ENCODE measurements at regions not wholly inside any gene's neighbourhood (a gene's known extent, or its start where the extent isn't known, plus 50 kb on each side); places are given as distances from the start of the nearest gene placed in this dataset.
"Not testable (repeated sequence)": the region's sequence is repeated elsewhere in the genome, so short reads cannot be mapped to it uniquely, and the experiment has no call there.

GRCh38 chr7:12043457-12043856 lies 167.6 kb upstream of the TMEM106B start:
- not testable (repeated sequence) for TF ChIP-seq EZH2 (IDR thresholded peaks at IDR 0.05; ENCODE audit: borderline replicate concordance, insufficient read depth, low read length, poor library complexity, severe bottlenecking); CTCF (IDR thresholded peaks at IDR 0.05; ENCODE audit: poor library complexity, severe bottlenecking); TAF1 (IDR thresholded peaks at IDR 0.05; ENCODE audit: low read depth)
